ENCODE measurements at regions not wholly inside any gene's neighbourhood (a gene's known extent, or its start where the extent isn't known, plus 50 kb on each side); places are given as distances from the start of the nearest gene placed in this dataset.
"Not testable (repeated sequence)": the region's sequence is repeated elsewhere in the genome, so short reads cannot be mapped to it uniquely, and the experiment has no call there.

DNA sequence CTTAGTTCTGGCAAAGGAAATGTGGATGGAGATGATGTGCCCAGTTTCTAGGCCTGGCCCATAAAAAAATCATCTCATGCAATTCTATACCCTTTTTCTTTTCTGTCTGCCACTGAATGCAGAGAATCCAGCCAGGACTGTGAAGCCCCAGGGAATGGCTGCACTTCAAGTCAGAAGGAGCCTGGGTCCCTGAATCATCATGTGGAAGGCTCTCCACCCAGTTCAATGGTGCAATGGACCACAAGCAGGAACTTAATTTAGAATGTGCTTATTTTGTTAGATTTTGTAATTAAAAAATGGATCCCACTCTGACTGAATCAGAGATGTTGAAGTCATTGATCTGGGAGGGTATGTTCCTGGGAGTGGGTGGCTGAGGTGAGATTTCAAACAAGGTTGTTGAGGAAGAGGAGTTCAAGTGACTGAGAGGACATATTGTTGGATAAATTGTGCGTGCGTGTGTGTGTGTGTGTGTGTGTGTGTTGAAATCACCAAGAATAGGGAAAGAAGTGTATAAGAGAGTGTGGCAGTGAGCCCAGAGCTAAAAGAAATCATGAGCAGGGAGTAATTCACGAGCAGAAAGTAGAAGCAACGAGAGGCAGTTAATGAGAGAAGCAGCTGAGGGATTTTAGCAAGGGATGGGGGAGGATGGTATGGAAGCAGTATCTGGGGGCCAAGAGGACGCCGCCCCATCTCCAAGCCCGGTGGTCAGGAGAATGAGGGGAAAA lies 125.4 kb downstream of the TMX1 start:
- no peaks in the 10 kb centered on the region for H3K4me1 Mint-ChIP-seq (ENCODE audit: low read depth)
- no peak for DNase-seq (ENCODE audit: low spot score)
- H3K27ac Mint-ChIP-seq, result no peak overlapping the region
- H3K36me3 Mint-ChIP-seq (ENCODE audit: low read depth), result no peaks in the 10 kb centered on the region
- H3K27me3 Mint-ChIP-seq (ENCODE audit: low read depth), result no peaks in the 10 kb centered on the region
- no peak overlapping the region for H3K4me3 Mint-ChIP-seq
- H3K9me3 Mint-ChIP-seq, result no peaks in the 10 kb centered on the region

DNA sequence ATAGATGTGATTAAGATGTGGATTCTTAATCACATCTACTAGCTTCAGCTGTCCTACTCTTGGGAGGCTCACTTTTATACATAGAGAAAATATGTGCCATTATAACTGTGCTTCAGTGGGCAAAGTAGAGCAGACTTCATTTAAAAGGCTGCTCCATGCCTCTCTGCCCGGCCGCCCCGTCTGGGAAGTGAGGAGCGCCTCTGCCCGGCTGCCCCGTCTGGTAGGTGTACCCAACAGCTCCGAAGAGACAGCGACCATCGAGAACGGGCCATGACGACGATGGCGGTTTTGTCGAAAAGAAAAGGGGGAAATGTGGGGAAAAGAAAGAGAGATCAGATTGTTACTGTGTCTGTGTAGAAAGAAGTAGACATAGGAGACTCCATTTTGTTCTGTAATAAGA lies 126.4 kb downstream of the TMX1 start:
- not testable (repeated sequence) for H3K9me3 Mint-ChIP-seq; H3K27ac Mint-ChIP-seq; H3K27me3 Mint-ChIP-seq (ENCODE audit: low read depth); H3K36me3 Mint-ChIP-seq (ENCODE audit: low read depth); H3K4me1 Mint-ChIP-seq (ENCODE audit: low read depth); DNase-seq (ENCODE audit: low spot score); H3K4me3 Mint-ChIP-seq

DNA sequence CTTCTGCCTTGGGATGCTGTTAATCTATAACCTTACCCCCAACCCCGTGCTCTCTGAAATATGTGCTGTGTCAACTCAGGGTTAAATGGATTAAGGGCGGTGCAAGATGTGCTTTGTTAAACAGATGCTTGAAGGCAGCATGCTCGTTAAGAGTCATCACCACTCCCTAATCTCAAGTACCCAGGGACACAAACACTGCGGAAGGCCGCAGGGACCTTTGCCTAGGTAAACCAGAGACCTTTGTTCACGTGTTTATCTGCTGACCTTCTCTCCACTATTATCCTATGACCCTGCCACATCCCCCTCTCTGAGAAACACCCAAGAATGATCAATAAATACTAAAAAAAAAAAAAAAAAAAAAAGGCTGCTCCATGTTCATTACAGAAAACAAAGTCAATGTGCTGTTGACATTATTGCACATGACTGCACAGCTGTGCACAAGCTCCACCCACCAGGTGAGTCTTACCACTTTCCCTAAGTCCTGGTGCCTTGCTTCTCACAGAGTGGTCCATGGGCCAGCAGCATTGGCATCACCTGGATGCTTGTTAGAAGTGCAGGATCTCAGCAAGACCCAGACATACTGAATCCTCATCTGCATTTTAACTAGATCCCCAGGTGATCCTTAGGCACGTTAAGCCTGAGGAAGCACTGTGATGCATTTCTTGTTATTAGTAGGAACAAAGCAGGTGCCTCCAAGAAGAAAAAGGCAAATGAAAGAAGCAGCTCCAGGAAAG lies 127.0 kb downstream of the TMX1 start:
- not testable (repeated sequence) for H3K27me3 Mint-ChIP-seq (ENCODE audit: low read depth); H3K9me3 Mint-ChIP-seq; H3K27ac Mint-ChIP-seq; DNase-seq (ENCODE audit: low spot score); H3K36me3 Mint-ChIP-seq (ENCODE audit: low read depth); H3K4me3 Mint-ChIP-seq; H3K4me1 Mint-ChIP-seq (ENCODE audit: low read depth)

DNA sequence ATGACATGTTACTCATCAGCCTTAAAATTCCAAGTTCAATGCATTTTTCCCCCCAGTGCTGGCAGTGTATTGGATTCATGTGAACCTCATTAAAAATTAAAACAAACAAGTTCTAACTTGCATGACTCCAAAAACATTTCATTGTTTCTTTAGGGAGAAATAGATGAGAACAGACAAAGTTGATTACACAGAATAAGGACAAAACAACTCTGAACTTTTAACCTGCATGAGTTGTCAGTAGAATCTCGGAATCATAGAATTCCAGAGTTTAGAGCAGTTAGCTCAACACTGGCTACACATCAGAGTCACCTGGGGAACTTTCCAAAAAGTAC lies 127.5 kb downstream of the TMX1 start:
- no peak for DNase-seq (ENCODE audit: low spot score)
- no peak overlapping the region for H3K27ac Mint-ChIP-seq
- H3K27me3 Mint-ChIP-seq (ENCODE audit: low read depth), result peaks cover 4% of the 10 kb centered on the region
- H3K4me1 Mint-ChIP-seq (ENCODE audit: low read depth), result no peaks in the 10 kb centered on the region
- no peak overlapping the region for H3K4me3 Mint-ChIP-seq
- no peaks in the 10 kb centered on the region for H3K36me3 Mint-ChIP-seq (ENCODE audit: low read depth)
- no peaks in the 10 kb centered on the region for H3K9me3 Mint-ChIP-seq

DNA sequence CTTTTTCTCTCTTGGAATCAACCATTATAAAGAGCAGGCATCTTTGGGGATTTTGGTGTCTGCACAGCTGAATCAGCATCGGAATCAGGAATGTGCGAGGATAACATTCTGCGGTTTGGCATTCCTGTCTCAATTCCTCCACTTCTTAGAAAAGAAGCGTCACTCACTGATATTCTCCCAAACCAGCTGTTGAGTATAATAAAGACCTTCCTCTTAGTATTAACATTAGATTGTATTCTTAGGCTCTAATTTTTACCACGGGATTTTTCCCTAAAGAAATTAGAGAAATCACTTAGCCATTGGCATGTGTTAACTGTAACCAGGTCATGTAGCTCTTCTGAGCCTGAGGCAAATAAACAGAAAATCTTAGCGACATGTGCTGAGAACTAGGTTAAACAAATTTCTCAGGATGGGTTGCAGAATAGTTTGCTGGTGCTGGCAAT lies 128.7 kb downstream of the TMX1 start:
- Mint-ChIP-seq H3K36me3 (ENCODE audit: low read depth) (no peaks in the 10 kb centered on the region), H3K4me1 (ENCODE audit: low read depth) (no peaks in the 10 kb centered on the region), H3K27ac (no peak overlapping the region), H3K9me3 (no peaks in the 10 kb centered on the region), H3K27me3 (ENCODE audit: low read depth) (peaks cover 4% of the 10 kb centered on the region), H3K4me3 (no peak overlapping the region)
- DNase-seq (ENCODE audit: low spot score), result no peak

DNA sequence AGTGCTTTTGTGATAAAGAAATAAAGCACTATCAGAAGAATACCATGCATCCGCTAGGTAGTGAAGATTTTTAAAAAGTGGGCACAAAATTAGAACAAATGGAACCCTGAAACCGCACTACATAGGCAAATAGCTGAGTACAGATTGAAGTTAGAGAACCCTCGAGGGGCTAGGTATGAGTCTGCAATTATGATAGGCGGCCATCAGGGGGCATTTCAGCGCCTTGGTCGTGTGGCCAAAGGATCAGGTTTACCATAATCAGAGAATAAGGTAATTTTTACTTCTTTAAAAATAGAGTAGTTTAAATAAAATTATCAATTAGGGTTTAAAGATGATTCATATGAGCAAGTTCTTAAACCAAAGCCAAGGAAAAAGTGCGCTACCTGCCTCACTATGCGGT lies 129.8 kb downstream of the TMX1 start:
- H3K27ac Mint-ChIP-seq, result no peak overlapping the region
- no peaks in the 10 kb centered on the region for H3K36me3 Mint-ChIP-seq (ENCODE audit: low read depth)
- no peak for DNase-seq (ENCODE audit: low spot score)
- no peaks in the 10 kb centered on the region for H3K4me1 Mint-ChIP-seq (ENCODE audit: low read depth)
- no peaks in the 10 kb centered on the region for H3K9me3 Mint-ChIP-seq
- peaks cover 4% of the 10 kb centered on the region for H3K27me3 Mint-ChIP-seq (ENCODE audit: low read depth)
- H3K4me3 Mint-ChIP-seq, result no peak overlapping the region

DNA sequence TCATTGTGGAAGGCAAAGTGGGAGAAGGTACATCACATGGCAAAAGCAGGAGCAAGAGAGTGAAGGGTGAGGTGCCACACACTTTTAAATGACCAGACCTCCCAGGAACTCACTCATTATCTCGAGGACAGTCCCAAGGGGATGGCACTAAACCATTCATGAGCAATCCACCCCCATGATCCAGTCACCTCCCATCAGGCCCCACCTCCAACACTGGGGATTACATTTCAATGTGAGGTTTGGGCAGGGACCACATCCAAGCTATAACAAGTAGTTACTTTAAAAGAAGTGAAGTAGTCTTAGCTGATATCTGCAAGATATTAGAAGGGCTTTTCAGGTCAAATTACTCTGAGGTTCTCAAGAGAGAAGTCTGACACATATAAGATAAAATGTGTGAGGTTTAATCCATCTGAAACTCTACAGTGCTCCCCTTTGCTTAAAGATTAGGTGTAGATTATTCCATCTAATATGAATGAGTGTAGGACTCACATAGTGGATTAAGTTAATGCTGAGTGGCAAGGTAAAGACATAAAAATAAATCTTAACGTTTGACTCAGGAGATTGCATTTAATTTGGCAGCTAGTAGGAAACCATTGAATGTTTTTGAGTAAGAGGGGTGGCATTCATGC lies 130.8 kb downstream of the TMX1 start:
- Mint-ChIP-seq H3K4me3 (no peak overlapping the region), H3K27ac (no peak overlapping the region)
- no peak for DNase-seq (ENCODE audit: low spot score)

DNA sequence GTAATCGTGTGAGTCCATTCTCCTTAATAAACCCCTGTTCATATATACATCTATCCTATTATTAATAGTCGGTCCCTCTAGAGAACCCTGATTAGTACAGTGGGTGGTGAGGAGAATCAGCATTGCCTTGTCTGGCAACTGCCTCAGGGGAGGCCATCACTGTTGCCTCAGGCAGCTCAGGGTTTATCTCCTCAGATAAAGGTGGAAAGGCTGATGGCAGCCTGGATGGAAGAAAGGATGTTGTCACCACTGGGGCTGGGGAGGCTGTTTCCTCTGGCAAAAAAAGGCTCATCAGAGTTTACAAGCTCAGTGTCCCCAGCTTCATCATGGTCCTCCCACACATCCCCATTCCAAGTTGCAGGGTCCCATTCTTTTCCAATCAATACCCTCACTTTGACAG lies 137.1 kb downstream of the TMX1 start:
- H3K27me3 Mint-ChIP-seq (ENCODE audit: low read depth); H3K4me1 Mint-ChIP-seq (ENCODE audit: low read depth); H3K4me3 Mint-ChIP-seq; H3K27ac Mint-ChIP-seq; DNase-seq (ENCODE audit: low spot score); H3K9me3 Mint-ChIP-seq; H3K36me3 Mint-ChIP-seq (ENCODE audit: low read depth): not testable (repeated sequence)

More for the DNA sequence above, 130.8 kb downstream of the TMX1 start:
- no peaks in the 10 kb centered on the region for H3K4me1 Mint-ChIP-seq (ENCODE audit: low read depth)
- H3K27me3 Mint-ChIP-seq (ENCODE audit: low read depth), result peaks cover 4% of the 10 kb centered on the region
- H3K9me3 Mint-ChIP-seq, result no peaks in the 10 kb centered on the region
- H3K36me3 Mint-ChIP-seq (ENCODE audit: low read depth), result no peaks in the 10 kb centered on the region

DNA sequence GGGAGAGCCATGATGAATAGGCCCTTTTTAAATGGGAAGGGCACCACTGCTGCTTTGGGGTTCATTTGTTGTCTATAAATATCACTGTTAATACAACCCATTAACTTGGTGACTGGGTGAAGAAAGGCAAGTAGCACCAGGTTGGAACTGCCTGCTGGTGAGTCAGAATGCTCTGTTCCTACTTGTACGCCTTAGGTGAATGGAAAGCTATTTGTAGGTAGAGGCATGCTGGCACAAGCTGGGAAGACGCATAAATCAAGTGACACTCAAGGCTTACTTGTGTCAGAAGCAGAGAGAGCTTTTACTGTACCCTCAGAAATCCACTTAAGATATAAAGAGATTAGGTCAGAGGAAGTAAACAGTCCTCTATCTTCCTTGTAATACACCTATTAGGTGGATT lies 142.5 kb downstream of the TMX1 start:
- no peak for DNase-seq (ENCODE audit: low spot score)
- H3K4me3 Mint-ChIP-seq, result no peak overlapping the region
- no peak overlapping the region for H3K27ac Mint-ChIP-seq
- no peaks in the 10 kb centered on the region for H3K9me3 Mint-ChIP-seq
- peaks cover 11% of the 10 kb centered on the region for H3K27me3 Mint-ChIP-seq (ENCODE audit: low read depth)
- H3K4me1 Mint-ChIP-seq (ENCODE audit: low read depth), result no peaks in the 10 kb centered on the region
- H3K36me3 Mint-ChIP-seq (ENCODE audit: low read depth), result no peaks in the 10 kb centered on the region

DNA sequence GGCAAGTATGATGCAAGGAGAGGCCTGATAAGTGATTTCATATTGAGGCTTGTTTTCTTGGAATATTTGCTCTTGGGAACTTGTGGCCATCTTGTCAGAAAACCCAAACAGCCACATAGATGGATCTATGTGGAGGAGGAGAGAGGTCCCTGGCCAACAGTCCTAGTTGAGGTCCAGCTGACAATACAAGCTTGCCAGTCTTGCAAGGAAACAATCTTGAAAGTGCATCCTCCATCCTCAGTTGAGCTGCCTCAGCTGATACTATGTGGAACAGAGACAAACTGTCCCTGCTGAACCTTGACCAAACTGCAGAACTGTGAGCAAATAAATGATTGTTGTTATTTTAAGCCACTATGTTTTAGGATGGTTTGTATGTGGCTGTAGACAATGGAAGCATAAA lies 146.4 kb downstream of the TMX1 start:
- no peaks in the 10 kb centered on the region for H3K4me1 Mint-ChIP-seq (ENCODE audit: low read depth)
- DNase-seq (ENCODE audit: low spot score), result no peak
- H3K27me3 Mint-ChIP-seq (ENCODE audit: low read depth), result peaks cover 11% of the 10 kb centered on the region
- H3K9me3 Mint-ChIP-seq, result no peaks in the 10 kb centered on the region
- H3K4me3 Mint-ChIP-seq, result no peak overlapping the region
- no peak overlapping the region for H3K27ac Mint-ChIP-seq
- H3K36me3 Mint-ChIP-seq (ENCODE audit: low read depth), result no peaks in the 10 kb centered on the region

DNA sequence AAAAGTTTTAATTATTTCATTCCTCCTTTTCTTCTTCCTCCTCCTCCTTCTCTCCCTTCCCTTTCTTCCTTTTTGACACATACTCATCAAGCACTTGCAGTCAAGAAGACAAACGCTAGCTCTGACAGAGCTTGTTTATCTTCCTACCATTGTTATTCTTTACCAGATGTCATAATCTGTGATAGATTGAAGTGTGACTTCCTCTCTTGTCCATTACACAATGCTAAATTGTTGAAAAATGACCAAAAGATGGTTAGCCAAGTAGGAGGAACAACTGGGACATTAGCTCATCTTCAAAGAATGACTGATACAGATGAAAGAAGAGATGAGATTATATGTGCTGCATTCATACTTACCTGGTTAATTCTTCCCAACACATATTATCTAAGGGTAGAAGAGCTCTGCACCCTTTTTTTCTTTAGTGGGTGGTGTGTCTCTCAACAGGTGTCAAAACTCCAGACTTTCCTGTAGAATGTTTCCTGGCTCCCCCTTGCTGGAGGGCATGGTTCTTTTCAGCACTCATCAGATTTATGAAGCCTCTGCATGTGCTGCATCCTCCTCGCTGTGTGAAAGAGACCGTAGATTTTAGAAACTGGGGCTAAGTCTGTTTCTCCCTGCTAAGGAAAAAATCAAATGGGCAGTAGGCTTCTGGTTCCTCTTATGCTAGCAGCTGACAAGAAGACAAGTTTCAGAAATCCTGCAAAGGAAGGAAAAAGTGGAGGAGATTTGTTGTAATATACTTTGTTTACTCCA lies 147.1 kb downstream of the TMX1 start:
- Mint-ChIP-seq H3K9me3 (no peaks in the 10 kb centered on the region), H3K27me3 (ENCODE audit: low read depth) (peaks cover 11% of the 10 kb centered on the region), H3K4me1 (ENCODE audit: low read depth) (no peaks in the 10 kb centered on the region), H3K36me3 (ENCODE audit: low read depth) (no peaks in the 10 kb centered on the region), H3K4me3 (no peak overlapping the region), H3K27ac (no peak overlapping the region)
- no peak for DNase-seq (ENCODE audit: low spot score)

DNA sequence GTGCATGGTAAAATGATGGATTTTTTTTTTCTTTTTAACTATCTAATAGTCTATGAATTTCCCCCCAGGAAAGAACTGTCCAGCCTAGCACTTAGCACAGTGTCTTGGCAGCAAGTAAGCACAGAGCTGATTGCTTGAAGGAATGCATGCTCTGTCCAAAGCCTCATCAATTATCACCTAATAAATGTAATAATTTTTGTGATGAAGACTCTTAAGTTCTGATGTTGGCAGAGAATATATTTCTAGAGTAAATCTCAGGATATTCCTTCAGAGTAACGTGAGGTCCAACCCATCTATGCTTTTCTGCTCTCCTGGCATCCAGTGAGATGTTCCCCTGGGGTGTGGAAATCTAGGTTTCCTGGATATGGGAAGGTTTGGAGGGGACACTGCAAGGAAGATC lies 152.4 kb downstream of the TMX1 start:
- no peak for DNase-seq (ENCODE audit: low spot score)
- no peak overlapping the region for H3K27ac Mint-ChIP-seq
- no peaks in the 10 kb centered on the region for H3K36me3 Mint-ChIP-seq (ENCODE audit: low read depth)
- H3K4me1 Mint-ChIP-seq (ENCODE audit: low read depth), result no peaks in the 10 kb centered on the region
- no peaks in the 10 kb centered on the region for H3K9me3 Mint-ChIP-seq
- peaks cover 7% of the 10 kb centered on the region for H3K27me3 Mint-ChIP-seq (ENCODE audit: low read depth)
- no peak overlapping the region for H3K4me3 Mint-ChIP-seq

DNA sequence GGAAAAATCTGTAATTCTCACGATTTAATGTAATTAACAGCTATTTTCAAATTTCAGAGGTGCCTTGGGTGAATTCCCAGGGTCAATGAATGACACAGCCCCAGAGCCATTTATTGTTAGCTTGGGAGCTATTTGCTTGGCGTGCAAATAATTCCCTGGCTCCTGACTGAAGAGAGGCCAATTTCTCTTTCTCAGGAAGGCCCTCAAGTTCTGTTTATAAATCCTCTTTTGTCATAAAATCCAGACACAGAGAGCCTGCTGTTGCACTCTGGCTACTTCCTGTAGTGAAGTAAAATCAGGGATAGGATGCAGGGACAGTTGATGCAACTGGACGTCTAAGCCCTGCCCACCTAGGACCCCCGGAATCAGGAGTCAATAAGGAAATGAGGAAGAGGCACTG lies 154.3 kb downstream of the TMX1 start:
- Mint-ChIP-seq H3K36me3 (ENCODE audit: low read depth) (no peaks in the 10 kb centered on the region), H3K4me1 (ENCODE audit: low read depth) (no peaks in the 10 kb centered on the region), H3K4me3 (no peak overlapping the region), H3K9me3 (no peaks in the 10 kb centered on the region), H3K27me3 (ENCODE audit: low read depth) (peaks cover 13% of the 10 kb centered on the region), H3K27ac (no peak overlapping the region)
- DNase-seq (ENCODE audit: low spot score), result no peak

DNA sequence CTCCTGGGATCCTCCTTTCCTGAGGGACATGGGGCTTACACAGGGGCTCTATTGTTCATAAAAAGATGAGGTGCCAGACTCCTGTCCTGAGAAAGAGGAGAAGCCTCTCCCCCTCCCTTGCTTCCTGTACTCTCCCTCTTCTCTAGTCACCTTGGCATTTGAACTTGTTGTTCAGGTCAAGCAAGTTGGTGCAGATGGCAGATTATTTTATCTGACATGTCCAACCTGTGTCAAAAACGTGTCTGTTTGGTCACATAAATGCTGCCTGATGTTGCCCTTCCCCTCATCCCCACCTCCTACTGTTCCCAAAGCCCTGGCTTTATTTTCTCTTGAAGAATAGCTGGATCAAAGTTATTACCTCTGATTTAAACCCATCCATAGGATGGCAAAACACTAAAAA lies 154.8 kb downstream of the TMX1 start:
- no peak overlapping the region for H3K27ac Mint-ChIP-seq
- no peaks in the 10 kb centered on the region for H3K4me1 Mint-ChIP-seq (ENCODE audit: low read depth)
- DNase-seq (ENCODE audit: low spot score), result no peak
- H3K36me3 Mint-ChIP-seq (ENCODE audit: low read depth), result no peaks in the 10 kb centered on the region
- peaks cover 13% of the 10 kb centered on the region for H3K27me3 Mint-ChIP-seq (ENCODE audit: low read depth)
- H3K9me3 Mint-ChIP-seq, result no peaks in the 10 kb centered on the region
- H3K4me3 Mint-ChIP-seq, result no peak overlapping the region
